Memory B cell (primary cell): ENCODE measurements at regions not wholly inside any gene's neighbourhood (a gene's known extent, or its start where the extent isn't known, plus 50 kb on each side); places are given as distances from the start of the nearest gene placed in this dataset.
"Not testable (repeated sequence)": the region's sequence is repeated elsewhere in the genome, so short reads cannot be mapped to it uniquely, and the experiment has no call there.

ENCODE experiments used
- ATAC-seq: fragments of 150-1000 bp; cut with Tn5 transposase; 2 replicates; pipeline ENCODE4 v1.10.0; 2021; ENCODE audit warnings: low read depth, mild to moderate bottlenecking, moderate library complexity
- DNase-seq, 2 donors: peaks; one replicate each; pipeline ENCODE4 v3.0.0; 2022; ENCODE audit warnings: low spot score in 2 of 2
- H3K27ac Mint-ChIP-seq: one replicate; pipeline ENCODE4 v1.8.0; 2022; ENCODE audit warnings: mild to moderate bottlenecking, moderate library complexity, mixed read lengths
- H3K27me3 Mint-ChIP-seq: one replicate; pipeline ENCODE4 v1.8.0; 2022; ENCODE audit warnings: mixed read lengths
- H3K36me3 Mint-ChIP-seq: one replicate; pipeline ENCODE4 v1.8.0; 2022; ENCODE audit warnings: mild to moderate bottlenecking, mixed read lengths
- H3K4me1 Mint-ChIP-seq: one replicate; pipeline ENCODE4 v1.8.0; 2022; ENCODE audit warnings: mixed read lengths
- H3K4me3 Mint-ChIP-seq: one replicate; pipeline ENCODE4 v1.8.0; 2022; ENCODE audit warnings: mild to moderate bottlenecking, moderate library complexity, mixed read lengths
- H3K9me3 Mint-ChIP-seq: one replicate; pipeline ENCODE4 v1.8.0; 2022; ENCODE audit warnings: mixed read lengths

DNA sequence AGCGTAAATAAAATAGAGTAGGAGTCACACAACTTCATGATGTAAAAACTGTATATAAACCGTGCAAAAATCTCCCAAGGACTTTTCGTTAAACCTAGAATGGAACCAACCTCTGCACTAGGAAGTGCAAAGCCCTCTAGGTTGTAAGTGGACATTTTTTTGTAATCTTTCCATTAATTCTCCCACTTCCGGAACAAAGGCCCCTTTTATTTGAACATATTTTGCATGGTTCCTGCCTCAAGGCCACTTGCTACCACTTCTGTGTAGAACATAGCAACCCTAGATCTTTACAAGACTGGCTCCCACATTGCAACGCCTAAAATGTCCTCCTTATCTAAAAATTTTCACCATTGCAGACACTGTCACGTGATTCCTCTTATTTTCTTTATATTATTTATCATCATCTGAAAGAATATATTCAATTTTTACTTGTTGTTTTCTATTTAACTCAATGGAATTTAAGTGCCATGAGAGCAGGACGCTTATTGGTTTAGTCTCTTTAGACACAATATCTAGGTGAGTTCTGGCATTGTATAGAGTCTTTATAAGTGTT lies 249.6 kb upstream of the TMEFF2 start:
- no peak overlapping the region for H3K27ac Mint-ChIP-seq

DNA sequence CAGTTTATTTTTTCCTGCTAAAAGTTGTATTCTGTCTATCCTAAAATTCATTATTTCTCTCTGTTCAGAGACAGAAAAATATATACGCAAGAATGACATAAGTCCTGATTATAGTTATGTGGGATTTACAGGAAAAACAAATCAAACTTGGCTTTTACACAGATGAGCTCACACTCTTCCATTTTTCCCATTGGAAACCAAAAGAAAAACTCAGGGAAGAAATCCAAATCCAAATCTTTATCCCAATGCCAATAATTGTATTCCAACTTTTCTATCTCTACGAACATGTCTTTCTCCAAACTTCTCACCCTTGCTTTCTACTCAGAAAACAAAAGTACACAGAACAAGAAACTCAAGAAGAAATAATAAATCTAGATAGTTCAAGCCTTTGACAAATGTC lies 249.1 kb upstream of the TMEFF2 start:
- Mint-ChIP-seq H3K4me3 (no peak overlapping the region), H3K27me3 (no peaks in the 10 kb centered on the region), H3K4me1 (no peaks in the 10 kb centered on the region), H3K36me3 (no peaks in the 10 kb centered on the region), H3K9me3 (no peaks in the 10 kb centered on the region), H3K27ac (no peak overlapping the region)
- DNase-seq (no peak), ATAC-seq (no peak)

More for the DNA sequence above, 249.6 kb upstream of the TMEFF2 start:
- DNase-seq: no peak
- H3K4me1 Mint-ChIP-seq: no peaks in the 10 kb centered on the region
- no peak overlapping the region for H3K4me3 Mint-ChIP-seq
- no peaks in the 10 kb centered on the region for H3K27me3 Mint-ChIP-seq
- no peaks in the 10 kb centered on the region for H3K36me3 Mint-ChIP-seq
- ATAC-seq: no peak
- no peaks in the 10 kb centered on the region for H3K9me3 Mint-ChIP-seq

DNA sequence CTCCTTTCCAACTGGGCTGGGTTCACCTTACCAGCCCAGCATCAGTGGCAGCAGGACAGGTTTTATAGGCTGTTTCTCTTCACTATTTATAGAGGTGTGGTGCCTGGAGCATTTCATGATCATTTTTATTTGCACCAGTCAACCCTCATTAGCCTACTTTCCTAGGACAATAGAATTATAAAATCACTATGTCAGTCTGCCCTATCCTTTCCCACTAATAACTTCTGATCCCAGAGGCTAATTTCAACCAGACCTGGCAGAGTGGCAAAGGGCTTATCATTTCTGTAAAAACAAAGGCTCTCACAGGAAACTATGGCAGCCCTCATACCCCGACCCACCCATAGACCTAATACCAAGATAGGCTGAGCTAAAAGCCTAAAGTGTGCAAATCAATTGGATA lies 243.5 kb upstream of the TMEFF2 start:
- ATAC-seq (no peak), DNase-seq (no peak)
- Mint-ChIP-seq H3K27me3 (no peaks in the 10 kb centered on the region), H3K4me3 (no peak overlapping the region), H3K9me3 (peaks cover 2% of the 10 kb centered on the region), H3K36me3 (no peaks in the 10 kb centered on the region), H3K4me1 (no peaks in the 10 kb centered on the region), H3K27ac (no peak overlapping the region)

DNA sequence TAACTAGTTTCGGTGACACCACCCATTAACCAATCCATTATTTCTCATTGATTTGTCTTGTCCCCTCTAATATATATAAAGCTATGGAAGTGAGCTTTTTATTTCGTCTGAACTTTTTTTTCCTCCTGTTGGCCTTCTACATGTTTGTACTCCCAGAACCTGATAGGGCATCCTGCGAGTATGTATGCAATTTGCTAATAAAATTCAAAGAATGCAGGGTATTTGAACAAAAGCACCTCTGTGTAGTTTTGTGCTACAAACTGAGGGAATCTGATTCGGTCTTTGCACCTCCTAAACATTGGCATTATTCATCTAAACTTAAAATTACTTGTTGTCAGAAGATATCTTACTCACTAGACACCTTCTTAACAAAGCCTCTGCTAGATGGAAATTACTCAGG lies 242.9 kb upstream of the TMEFF2 start:
- no peak overlapping the region for H3K27ac Mint-ChIP-seq
- no peaks in the 10 kb centered on the region for H3K4me1 Mint-ChIP-seq
- no peaks in the 10 kb centered on the region for H3K27me3 Mint-ChIP-seq
- no peaks in the 10 kb centered on the region for H3K36me3 Mint-ChIP-seq
- H3K4me3 Mint-ChIP-seq: no peak overlapping the region
- DNase-seq: no peak
- no peak for ATAC-seq
- peaks cover 2% of the 10 kb centered on the region for H3K9me3 Mint-ChIP-seq

DNA sequence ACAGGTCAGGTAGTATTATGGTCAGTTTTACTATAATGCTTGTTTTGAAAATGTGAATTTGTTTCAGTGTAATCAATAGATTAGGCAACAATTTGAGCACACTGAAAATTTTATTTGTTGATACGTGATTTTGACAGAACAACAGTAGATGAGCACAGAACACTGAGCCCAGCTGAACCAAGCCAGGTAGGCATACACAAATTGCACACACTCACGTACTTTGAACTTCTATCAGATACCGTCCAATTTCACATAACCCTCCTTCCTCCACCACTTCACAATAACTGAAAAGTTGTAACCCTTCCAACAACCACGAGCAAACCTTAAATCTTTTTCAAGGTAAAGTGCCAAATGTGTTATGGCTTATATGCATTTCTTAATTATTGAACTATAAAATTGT lies 229.5 kb upstream of the TMEFF2 start:
- DNase-seq (no peak), ATAC-seq (no peak)
- H3K4me1 Mint-ChIP-seq: no peaks in the 10 kb centered on the region
- no peaks in the 10 kb centered on the region for H3K9me3 Mint-ChIP-seq
- H3K27ac Mint-ChIP-seq: no peak overlapping the region
- no peaks in the 10 kb centered on the region for H3K27me3 Mint-ChIP-seq
- H3K36me3 Mint-ChIP-seq: no peaks in the 10 kb centered on the region
- no peak overlapping the region for H3K4me3 Mint-ChIP-seq

DNA sequence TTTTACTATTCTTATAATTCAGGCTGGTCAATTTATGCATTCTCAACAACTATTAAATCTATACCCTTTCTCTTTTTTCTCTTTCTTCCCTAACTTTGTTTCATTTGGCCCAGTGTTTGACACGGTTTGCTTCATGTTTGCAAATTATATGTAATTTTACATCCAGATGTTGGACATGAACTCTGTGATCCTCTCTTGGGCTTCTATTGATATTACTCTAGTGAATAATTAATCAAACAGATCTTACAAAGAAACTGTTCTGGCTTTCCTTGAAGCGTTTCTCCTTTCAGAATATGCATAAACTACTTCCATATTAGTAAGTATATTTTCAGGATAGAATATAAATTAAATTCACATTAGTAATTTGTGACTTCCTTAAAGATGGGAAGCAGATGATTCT lies 225.1 kb upstream of the TMEFF2 start:
- ATAC-seq (no peak), DNase-seq (no peak)
- Mint-ChIP-seq H3K27ac (no peak overlapping the region), H3K36me3 (no peaks in the 10 kb centered on the region), H3K27me3 (no peaks in the 10 kb centered on the region), H3K4me3 (no peak overlapping the region), H3K9me3 (no peaks in the 10 kb centered on the region), H3K4me1 (no peaks in the 10 kb centered on the region)

DNA sequence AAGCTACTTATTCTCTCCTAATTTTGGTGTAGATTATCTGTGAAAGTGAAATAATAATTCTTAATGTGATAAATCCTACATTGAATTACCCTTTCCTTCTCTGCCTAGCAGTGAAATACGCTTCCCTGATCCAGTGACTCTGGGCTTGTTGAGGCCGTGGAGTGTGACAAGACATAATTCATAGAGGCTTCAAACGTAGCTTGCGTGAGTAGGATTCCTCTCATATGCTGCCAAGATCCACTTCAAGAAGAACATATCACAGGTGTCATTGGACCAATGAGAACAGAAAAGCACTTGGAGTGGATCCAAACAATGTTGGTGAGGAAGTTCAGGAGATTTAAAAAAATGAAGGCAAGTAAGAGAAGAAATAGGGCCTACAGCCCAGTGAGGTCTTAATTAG lies 221.3 kb upstream of the TMEFF2 start:
- H3K4me1 Mint-ChIP-seq: no peaks in the 10 kb centered on the region
- no peak for ATAC-seq
- no peaks in the 10 kb centered on the region for H3K9me3 Mint-ChIP-seq
- no peak overlapping the region for H3K27ac Mint-ChIP-seq
- no peaks in the 10 kb centered on the region for H3K27me3 Mint-ChIP-seq
- no peak for DNase-seq
- no peak overlapping the region for H3K4me3 Mint-ChIP-seq
- no peaks in the 10 kb centered on the region for H3K36me3 Mint-ChIP-seq

DNA sequence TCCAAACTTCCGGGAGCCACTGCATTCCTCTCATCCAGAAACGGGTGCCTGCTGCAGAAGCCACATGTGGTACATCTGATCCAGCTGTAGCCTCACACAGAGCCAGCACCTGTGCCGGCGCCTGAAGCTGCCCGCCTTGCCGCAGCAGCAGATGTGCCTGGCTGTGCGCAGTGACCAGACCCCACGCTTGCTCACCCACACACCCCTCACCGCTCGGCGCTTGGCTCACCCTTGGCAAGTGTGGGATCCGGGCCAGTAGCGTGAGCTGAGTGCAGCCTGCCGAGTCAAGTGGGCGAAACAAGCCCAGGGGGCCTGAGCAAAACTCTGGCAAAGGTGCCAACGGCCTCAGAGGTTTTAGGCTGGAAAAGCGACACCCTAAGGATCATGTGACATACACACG lies 220.1 kb upstream of the TMEFF2 start:
- no peak overlapping the region for H3K4me3 Mint-ChIP-seq

DNA sequence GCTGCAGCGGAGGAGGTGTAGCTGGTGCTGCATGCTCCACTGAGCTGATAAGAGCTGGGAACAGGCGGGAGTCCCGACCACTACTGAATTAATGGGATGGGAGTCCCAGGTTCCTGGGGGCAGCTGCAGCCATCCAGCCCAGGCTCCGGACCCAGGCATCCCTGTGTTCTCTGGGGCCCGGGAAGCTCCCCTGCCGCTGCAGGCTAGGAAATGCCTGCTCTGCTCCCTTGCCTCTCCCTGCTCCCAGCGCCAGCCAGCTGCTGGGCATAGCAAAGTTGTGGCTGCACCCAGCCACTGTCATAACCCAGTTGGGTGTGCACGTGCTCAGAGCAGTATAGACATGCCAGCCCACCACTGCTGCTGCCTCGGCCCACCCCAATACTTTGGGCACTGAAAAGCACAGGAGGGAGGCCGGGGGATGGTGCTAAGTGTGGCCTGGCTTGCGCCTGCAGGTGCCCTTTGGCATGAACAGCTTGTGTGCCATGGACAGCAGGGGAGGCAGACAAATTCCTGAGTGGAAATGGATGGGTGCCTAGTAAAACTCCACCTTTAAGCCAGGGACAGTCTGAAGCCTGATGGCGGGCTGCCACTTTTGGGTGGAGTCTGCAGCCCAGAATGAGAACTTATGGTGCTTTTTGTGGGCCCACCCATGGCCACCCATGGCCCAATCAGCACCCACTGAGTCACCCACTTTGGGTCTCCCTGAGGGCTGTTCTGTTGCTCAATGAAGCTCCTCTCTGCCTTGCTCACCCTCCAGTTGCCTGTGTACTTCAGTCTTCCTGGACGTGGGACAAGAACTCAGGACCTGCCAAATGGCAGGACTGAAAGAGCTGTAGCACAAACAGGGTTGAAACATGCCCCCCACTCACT lies 219.3 kb upstream of the TMEFF2 start:
- Mint-ChIP-seq H3K27ac (no peak overlapping the region), H3K4me3 (no peak overlapping the region), H3K9me3 (no peaks in the 10 kb centered on the region), H3K36me3 (no peaks in the 10 kb centered on the region), H3K27me3 (no peaks in the 10 kb centered on the region), H3K4me1 (no peaks in the 10 kb centered on the region)
- ATAC-seq: no peak
- no peak for DNase-seq

More for the DNA sequence above, 220.1 kb upstream of the TMEFF2 start:
- Mint-ChIP-seq H3K4me1 (no peaks in the 10 kb centered on the region), H3K27me3 (no peaks in the 10 kb centered on the region), H3K9me3 (no peaks in the 10 kb centered on the region), H3K36me3 (no peaks in the 10 kb centered on the region), H3K27ac (no peak overlapping the region)
- DNase-seq: no peak
- no peak for ATAC-seq

DNA sequence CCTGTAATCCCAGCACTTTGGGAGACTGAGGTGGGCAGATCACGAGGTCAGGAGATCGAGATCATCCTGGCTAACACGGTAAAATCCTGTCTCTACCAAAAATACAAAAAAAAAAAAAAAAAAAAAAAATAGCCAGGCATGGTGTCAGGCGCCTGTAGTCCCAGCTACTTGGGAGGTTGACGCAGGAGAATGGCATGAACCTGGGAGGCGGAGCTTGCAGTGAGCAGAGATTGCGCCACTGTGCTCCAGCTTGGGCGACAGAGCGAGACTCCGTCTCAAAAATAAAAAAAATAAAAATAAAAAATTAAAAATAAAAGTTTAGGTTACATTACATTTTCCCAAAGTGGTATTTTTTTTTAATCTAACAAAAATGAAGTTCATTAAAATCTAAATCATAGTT lies 218.1 kb upstream of the TMEFF2 start:
- not testable (repeated sequence) for DNase-seq, H3K27me3 Mint-ChIP-seq, H3K36me3 Mint-ChIP-seq, H3K4me1 Mint-ChIP-seq, H3K27ac Mint-ChIP-seq, H3K9me3 Mint-ChIP-seq, H3K4me3 Mint-ChIP-seq, ATAC-seq

DNA sequence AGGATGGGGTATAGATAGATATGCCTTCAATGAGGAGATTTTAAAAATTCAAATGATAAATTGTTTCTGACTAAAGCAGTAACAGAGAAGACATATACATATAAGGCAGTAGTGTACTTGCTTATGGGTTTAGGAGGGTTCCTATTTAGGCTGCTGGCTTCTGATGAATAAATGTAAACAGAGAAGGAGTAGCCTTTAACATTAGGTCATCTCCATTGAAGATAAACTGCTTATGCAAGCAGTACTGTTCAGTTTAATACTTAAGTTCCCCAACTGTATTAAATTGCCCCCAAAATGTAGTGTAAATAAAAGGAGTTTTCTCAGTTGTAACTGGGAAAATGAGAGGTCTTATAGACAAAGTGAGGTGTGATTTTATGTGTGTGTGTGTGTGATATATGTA lies 217.7 kb upstream of the TMEFF2 start:
- H3K27ac Mint-ChIP-seq: no peak overlapping the region
- no peaks in the 10 kb centered on the region for H3K4me1 Mint-ChIP-seq
- no peaks in the 10 kb centered on the region for H3K36me3 Mint-ChIP-seq
- H3K4me3 Mint-ChIP-seq: no peak overlapping the region
- no peak for DNase-seq
- no peak for ATAC-seq
- H3K9me3 Mint-ChIP-seq: no peaks in the 10 kb centered on the region
- H3K27me3 Mint-ChIP-seq: no peaks in the 10 kb centered on the region

DNA sequence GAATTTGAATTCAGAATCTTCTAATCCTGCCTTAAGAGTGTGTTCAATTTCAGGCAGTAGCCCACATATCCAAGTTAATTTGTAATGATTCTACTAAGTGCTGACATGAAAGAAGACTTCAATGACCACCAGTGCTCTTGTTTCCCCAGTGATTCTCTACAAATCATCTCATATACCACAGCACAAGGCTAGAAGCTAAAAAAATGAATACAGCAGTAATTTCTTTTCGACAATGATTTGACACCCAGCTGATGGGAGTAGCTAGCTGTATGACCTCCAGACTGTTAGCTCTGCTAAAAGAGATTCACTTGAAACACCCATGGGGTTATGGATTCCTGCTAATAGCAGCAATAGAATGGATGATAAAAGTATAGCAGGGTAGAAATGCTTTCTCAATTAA lies 217.0 kb upstream of the TMEFF2 start:
- Mint-ChIP-seq H3K27me3 (no peaks in the 10 kb centered on the region), H3K9me3 (no peaks in the 10 kb centered on the region), H3K4me3 (no peak overlapping the region), H3K36me3 (no peaks in the 10 kb centered on the region), H3K27ac (no peak overlapping the region), H3K4me1 (no peaks in the 10 kb centered on the region)
- DNase-seq: no peak
- no peak for ATAC-seq

DNA sequence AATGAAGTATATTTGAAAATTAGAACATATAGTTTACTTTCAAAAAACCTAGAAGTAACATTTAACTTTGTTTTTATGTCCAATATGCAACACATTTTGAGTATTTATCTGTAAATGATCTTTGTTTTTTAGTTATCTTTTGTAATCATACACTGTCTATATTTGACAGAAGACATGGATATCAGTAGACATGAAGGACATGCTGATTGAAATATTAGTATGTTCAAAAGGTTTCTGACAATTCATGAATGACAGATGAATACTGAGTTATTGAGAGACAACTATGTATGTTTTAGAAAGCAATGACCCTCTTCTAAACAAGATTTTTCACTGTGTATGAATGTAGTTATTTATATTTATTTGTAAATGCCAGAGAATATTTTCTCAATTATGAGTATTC lies 215.6 kb upstream of the TMEFF2 start:
- Mint-ChIP-seq H3K27ac (no peak overlapping the region), H3K36me3 (no peaks in the 10 kb centered on the region), H3K27me3 (no peaks in the 10 kb centered on the region), H3K4me3 (no peak overlapping the region), H3K4me1 (no peaks in the 10 kb centered on the region), H3K9me3 (no peaks in the 10 kb centered on the region)
- DNase-seq: no peak
- ATAC-seq: no peak

DNA sequence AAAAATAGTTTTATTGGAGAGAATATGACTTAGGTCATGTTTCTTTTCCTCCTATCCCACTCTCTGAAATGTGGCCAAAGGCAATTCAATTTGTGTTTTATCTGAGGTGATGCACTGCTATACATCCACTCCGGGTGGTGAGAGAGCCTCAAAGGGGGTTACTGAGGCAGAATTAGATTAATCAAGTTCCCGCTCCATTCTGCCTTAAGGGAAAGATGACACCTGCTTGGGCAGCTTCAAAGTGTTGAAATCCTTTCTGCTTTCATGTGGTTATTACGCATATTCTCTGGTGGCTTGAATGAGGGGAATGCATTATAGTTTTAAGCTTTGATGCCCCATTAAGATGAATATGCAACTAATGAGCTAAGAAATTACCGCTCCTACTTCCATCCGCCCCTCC lies 213.0 kb upstream of the TMEFF2 start:
- no peak for DNase-seq
- Mint-ChIP-seq H3K36me3 (no peaks in the 10 kb centered on the region), H3K27me3 (no peaks in the 10 kb centered on the region), H3K9me3 (no peaks in the 10 kb centered on the region), H3K4me3 (no peak overlapping the region), H3K4me1 (no peaks in the 10 kb centered on the region), H3K27ac (no peak overlapping the region)
- no peak for ATAC-seq

DNA sequence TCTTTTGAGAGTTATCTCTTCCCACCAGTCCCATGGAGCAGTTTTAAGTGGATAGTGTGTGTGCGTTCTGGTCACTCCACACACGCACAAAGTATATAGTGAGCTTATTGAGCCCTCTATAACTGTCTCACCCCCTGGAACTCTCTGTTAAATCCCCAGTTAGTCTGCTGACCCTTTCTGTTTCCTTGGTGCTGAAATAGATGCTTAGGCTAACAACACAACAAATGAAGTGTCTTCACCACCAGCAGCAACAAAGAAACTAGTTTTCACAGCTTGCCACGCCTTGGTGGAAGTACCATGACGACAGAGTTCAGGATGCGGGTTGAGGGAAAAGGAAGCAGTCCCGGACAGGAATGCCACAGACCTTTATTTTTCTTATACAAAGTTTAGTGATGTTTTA lies 203.5 kb upstream of the TMEFF2 start:
- ATAC-seq (no peak), DNase-seq (no peak)
- Mint-ChIP-seq H3K27me3 (no peaks in the 10 kb centered on the region), H3K27ac (no peak overlapping the region), H3K4me3 (no peak overlapping the region), H3K36me3 (no peaks in the 10 kb centered on the region), H3K9me3 (peaks cover 8% of the 10 kb centered on the region), H3K4me1 (no peaks in the 10 kb centered on the region)
